K562 (cell line): ENCODE measurements at regions not wholly inside any gene's neighbourhood (a gene's known extent, or its start where the extent isn't known, plus 50 kb on each side); places are given as distances from the start of the nearest gene placed in this dataset.

Experiments used
- ELF2 ChIP-seq: fragments of 250-450 bp; sonication (Bioruptor Pico); IDR thresholded peaks from 2 replicates; pipeline ENCODE4 v1.5.0; 2021; ENCODE audit warnings: mild to moderate bottlenecking
- HINFP ChIP-seq: fragments of 450-650 bp; conservative IDR thresholded peaks from 2 replicates; pipeline ENCODE4 v1.6.1; 2016; ENCODE audit warnings: missing genetic modification characterization, low read depth, mild to moderate bottlenecking, control low read depth, missing compliant biosample characterization
- HMG20B ChIP-seq: fragments of 250-450 bp; sonication (Bioruptor Pico); IDR thresholded peaks from 2 replicates; pipeline ENCODE4 v1.5.0; 2021; ENCODE audit warnings: mild to moderate bottlenecking
- ILK ChIP-seq: fragments of 450-650 bp; IDR thresholded peaks from 2 replicates; pipeline ENCODE4 v1.6.1; 2016; ENCODE audit warnings: missing genetic modification characterization, low read depth, mild to moderate bottlenecking, missing compliant biosample characterization, moderate library complexity, borderline replicate concordance
- MXI1 ChIP-seq: IDR thresholded peaks from 2 replicates; pipeline ENCODE4 v1.6.1; 2011; ENCODE audit warnings: low read depth, mild to moderate bottlenecking, improper control_type of control experiment, low read length
- MYNN ChIP-seq, 2 experiments: sonication (generic); formaldehyde crosslinking in 1 of 2; IDR thresholded peaks; 2 replicates each; pipeline versions ENCODE4 v1.5.0 to v1.6.1; 2016 to 2020; ENCODE audit warnings: antibody characterized with exemption in 1 of 2, missing genetic modification reagents in 1 of 2
- PTTG1 ChIP-seq: fragments of 450-650 bp; IDR thresholded peaks from 2 replicates; pipeline ENCODE4 v1.6.1; 2016; ENCODE audit warnings: low read depth, mild to moderate bottlenecking, missing genetic modification characterization, missing compliant biosample characterization
- SPI1 ChIP-seq: IDR thresholded peaks from 2 replicates; pipeline ENCODE4 v1.6.1; 2011; ENCODE audit warnings: low read depth, low read length, control low read depth, borderline replicate concordance
- ZBTB17 ChIP-seq: fragments of 450-650 bp; formaldehyde crosslinking; IDR thresholded peaks from 2 replicates; pipeline ENCODE4 v1.4.0; 2020; ENCODE audit warnings: mild to moderate bottlenecking
- ZNF263 ChIP-seq: sonication (generic); formaldehyde crosslinking; IDR thresholded peaks from 2 replicates; pipeline ENCODE4 v1.8.0; 2022; ENCODE audit warnings: mild to moderate bottlenecking, missing genetic modification reagents, borderline replicate concordance
- ZNF436 ChIP-seq: fragments of 250-450, 450-650 bp; sonication (Bioruptor Pico); formaldehyde crosslinking; IDR thresholded peaks from 2 replicates; pipeline ENCODE4 v1.7.0; 2020; ENCODE audit warnings: mild to moderate bottlenecking
- ZNF561 ChIP-seq: fragments of 450-650 bp; formaldehyde crosslinking; conservative IDR thresholded peaks from 2 replicates; pipeline ENCODE4 v1.4.0; 2020; ENCODE audit warnings: mild to moderate bottlenecking, moderate library complexity
- ZNF57 ChIP-seq: fragments of 450-650 bp; formaldehyde crosslinking; IDR thresholded peaks from 2 replicates; pipeline ENCODE4 v1.4.0; 2020; ENCODE audit warnings: mild to moderate bottlenecking, moderate library complexity
- ZNF592 ChIP-seq: fragments of 450-650 bp; IDR thresholded peaks from 2 replicates; pipeline ENCODE4 v1.6.1; 2017; ENCODE audit warnings: antibody characterized with exemption, mild to moderate bottlenecking
- TF ChIP-seq, protein P1 (sequence below): fragments of 450-650 bp; formaldehyde crosslinking; IDR thresholded peaks from 2 replicates; pipeline ENCODE4 v1.4.0; 2020; ENCODE audit warnings: mild to moderate bottlenecking, moderate library complexity
- TF ChIP-seq, protein P2 (sequence below), 2 experiments: fragments of 250-450 bp in 1 of 2; fragments of 450-650 bp in 1 of 2; sonication (Bioruptor Pico) in 1 of 2; IDR thresholded peaks; 2 replicates each; pipeline versions ENCODE4 v1.6.1 to v1.8.0; 2016 to 2021; ENCODE audit warnings: mild to moderate bottlenecking in 2 of 2, moderate library complexity in 2 of 2, missing compliant biosample characterization in 1 of 2, missing genetic modification characterization in 1 of 2
- TF ChIP-seq, protein P3 (sequence below): fragments of 450-650 bp; IDR thresholded peaks from 2 replicates; pipeline ENCODE4 v1.6.1; 2016; ENCODE audit warnings: missing biosample characterization, missing genetic modification characterization

- TF ChIP-seq, protein P1, sequence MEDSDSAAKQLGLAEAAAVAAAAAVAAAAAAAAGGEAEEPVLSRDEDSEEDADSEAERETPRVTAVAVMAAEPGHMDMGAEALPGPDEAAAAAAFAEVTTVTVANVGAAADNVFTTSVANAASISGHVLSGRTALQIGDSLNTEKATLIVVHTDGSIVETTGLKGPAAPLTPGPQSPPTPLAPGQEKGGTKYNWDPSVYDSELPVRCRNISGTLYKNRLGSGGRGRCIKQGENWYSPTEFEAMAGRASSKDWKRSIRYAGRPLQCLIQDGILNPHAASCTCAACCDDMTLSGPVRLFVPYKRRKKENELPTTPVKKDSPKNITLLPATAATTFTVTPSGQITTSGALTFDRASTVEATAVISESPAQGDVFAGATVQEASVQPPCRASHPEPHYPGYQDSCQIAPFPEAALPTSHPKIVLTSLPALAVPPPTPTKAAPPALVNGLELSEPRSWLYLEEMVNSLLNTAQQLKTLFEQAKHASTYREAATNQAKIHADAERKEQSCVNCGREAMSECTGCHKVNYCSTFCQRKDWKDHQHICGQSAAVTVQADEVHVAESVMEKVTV = peak; percentile 56
- peak; percentile 75; the same call in 1 of the 2 replicates for TF ChIP-seq ILK (tag)
- peak; percentile 87 for TF ChIP-seq ZNF592
- TF ChIP-seq, protein P2, sequence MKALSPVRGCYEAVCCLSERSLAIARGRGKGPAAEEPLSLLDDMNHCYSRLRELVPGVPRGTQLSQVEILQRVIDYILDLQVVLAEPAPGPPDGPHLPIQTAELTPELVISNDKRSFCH (CRISPR knock-in tag; IDR thresholded peaks at IDR 0.05) = peak; percentile 76; the same call in 1 of the 2 replicates
- TF ChIP-seq, protein P2 (tag; IDR thresholded peaks at IDR 0.05) = 0 out of 2 replicates have a peak, but pooled peaks have one; percentile 33
- TF ChIP-seq HMG20B = peak; percentile 50; the same call in 1 of the 2 replicates
- peak; percentile 81 for TF ChIP-seq ELF2 (CRISPR knock-in tag)
- TF ChIP-seq MXI1 = no peak
- TF ChIP-seq, protein P3, sequence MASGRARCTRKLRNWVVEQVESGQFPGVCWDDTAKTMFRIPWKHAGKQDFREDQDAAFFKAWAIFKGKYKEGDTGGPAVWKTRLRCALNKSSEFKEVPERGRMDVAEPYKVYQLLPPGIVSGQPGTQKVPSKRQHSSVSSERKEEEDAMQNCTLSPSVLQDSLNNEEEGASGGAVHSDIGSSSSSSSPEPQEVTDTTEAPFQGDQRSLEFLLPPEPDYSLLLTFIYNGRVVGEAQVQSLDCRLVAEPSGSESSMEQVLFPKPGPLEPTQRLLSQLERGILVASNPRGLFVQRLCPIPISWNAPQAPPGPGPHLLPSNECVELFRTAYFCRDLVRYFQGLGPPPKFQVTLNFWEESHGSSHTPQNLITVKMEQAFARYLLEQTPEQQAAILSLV (tag) = peak; percentile 78
- TF ChIP-seq HINFP (tag) = peak; percentile 76
- TF ChIP-seq SPI1 = peak; percentile 22; the same call in 1 of the 2 replicates
- no peak for TF ChIP-seq ZNF436
- TF ChIP-seq ZNF57 (CRISPR knock-in tag) = 0 out of 2 replicates have a peak, but pooled peaks have one; percentile 64
- TF ChIP-seq ZBTB17 (CRISPR knock-in tag) = peak; percentile 94
- peak; percentile 76; the same call in 1 of the 2 replicates for TF ChIP-seq ZNF561 (CRISPR knock-in tag)
- TF ChIP-seq ZNF263 = no peak
- peak; percentile 83 for TF ChIP-seq PTTG1 (tag)
- no peak for TF ChIP-seq MYNN (IDR thresholded peaks at IDR 0.05)
- TF ChIP-seq MYNN (CRISPR knock-in tag; IDR thresholded peaks at IDR 0.05) = no peak
These were observed 120.2 kb upstream of the XYLT1 start (continued) for GRCh38 chr16:17590711-17591654.
